ENCODE measurements at regions not wholly inside any gene's neighbourhood (a gene's known extent, or its start where the extent isn't known, plus 50 kb on each side); places are given as distances from the start of the nearest gene placed in this dataset.

GRCh38 chr1:163826500-163826899, 504.7 kb downstream of the NUF2 start (continued):
- no peak for TF ChIP-seq UBTF (IDR thresholded peaks at IDR 0.05; ENCODE audit: borderline replicate concordance in 1 of 2, low read depth in 2 of 2, low read length in 2 of 2)
- TF ChIP-seq SUPT5H (IDR thresholded peaks at IDR 0.05): no peak

GRCh38 chr1:163834778-163835177, 513.0 kb downstream of the NUF2 start:
- Histone ChIP-seq H3K27me3 (ENCODE audit: control insufficient read depth in 2 of 2, insufficient read depth in 2 of 2, low read length in 2 of 2) (no peaks in the 10 kb centered on the region), H3K9me1 (ENCODE audit: control insufficient read depth, insufficient read depth, low read length) (no peaks in the 10 kb centered on the region), H3K36me3 (ENCODE audit: control insufficient read depth, insufficient read depth, low read length) (no peaks in the 10 kb centered on the region), H2AFZ (ENCODE audit: low read depth, low read length) (no peak overlapping the region), H3K4me3 (no peak overlapping the region), H3K9me3 (replicated peaks; ENCODE audit: control insufficient read depth, insufficient read depth, low read depth, low read length) (no peaks in the 10 kb centered on the region; the same call in none of the 2 replicates), H3K9ac (ENCODE audit: insufficient read depth in 1 of 2, low read depth in 2 of 2, low read length in 2 of 2) (no peak overlapping the region), H4K20me1 (replicated peaks; ENCODE audit: control insufficient read depth, insufficient read depth, low read length) (no peaks in the 10 kb centered on the region), H3K79me2 (ENCODE audit: control insufficient read depth, insufficient read depth, low read length) (no peaks in the 10 kb centered on the region), H3K4me2 (ENCODE audit: insufficient read depth, low read length) (no peak overlapping the region), H3K27ac (ENCODE audit: extremely low read depth, low read depth, low read length) (no peak overlapping the region), H3K4me1 (replicated peaks in 1 of 2; ENCODE audit: control insufficient read depth in 2 of 2, insufficient read depth in 2 of 2, low read length in 2 of 2) (no peaks in the 10 kb centered on the region)
- in situ Hi-C loops (cut with MboI): no loop called here
- no peak for TF ChIP-seq DACH1 (IDR thresholded peaks at IDR 0.05; ENCODE audit: partially characterized antibody)
- TF ChIP-seq LARP7 (IDR thresholded peaks at IDR 0.05): no peak
- no peak for TF ChIP-seq TAF9B (IDR thresholded peaks at IDR 0.05; ENCODE audit: partially characterized antibody)
- no peak for TF ChIP-seq CBX2 (IDR thresholded peaks at IDR 0.05; ENCODE audit: insufficient read depth, low read length, poor library complexity, severe bottlenecking)
- 0% methylated on average over 2 of the region's 2 CpGs for WGBS (ENCODE audit: insufficient coverage, low coverage, missing lambda C conversion rate)
- CTCF ChIA-PET (ENCODE audit: low intra/inter-chr PET ratio): no interaction called here
- DNase-seq (ENCODE audit: extremely low read depth in 1 of 4, low spot score in 3 of 4): no peak
- FAIRE-seq: no peak
- POLR2A ChIA-PET: no interaction called here
- intact Hi-C loops (cut with micrococcal nuclease): no loop called here
- BruUV-seq (replicated peaks): no TSS peak
- no peak for ATAC-seq

Data from K562 (cell line).